LNCaP clone FGC (cell line): ENCODE measurements at regions not wholly inside any gene's neighbourhood (a gene's known extent, or its start where the extent isn't known, plus 50 kb on each side); places are given as distances from the start of the nearest gene placed in this dataset.
A peak's percentile ranks its signal among the peaks of the same experiment; 100 is the strongest.

Source experiments
- DNase-seq: peaks from one replicate; pipeline ENCODE4 v3.0.0-alpha.2; 2011; ENCODE audit warnings: low read depth
- H3K4me3 ChIP-seq: 2 replicates; pipeline ENCODE4 v1.5.1; 2011; ENCODE audit warnings: mild to moderate bottlenecking, low read depth, low read length, control low read depth
- TF ChIP-seq, protein P1 (sequence below): IDR thresholded peaks from 2 replicates; pipeline ENCODE4 v1.5.1; 2012; ENCODE audit warnings: mild to moderate bottlenecking; ENCODE audit not compliant: control insufficient read depth, insufficient read depth; ENCODE audit errors: extremely low read depth

DNA sequence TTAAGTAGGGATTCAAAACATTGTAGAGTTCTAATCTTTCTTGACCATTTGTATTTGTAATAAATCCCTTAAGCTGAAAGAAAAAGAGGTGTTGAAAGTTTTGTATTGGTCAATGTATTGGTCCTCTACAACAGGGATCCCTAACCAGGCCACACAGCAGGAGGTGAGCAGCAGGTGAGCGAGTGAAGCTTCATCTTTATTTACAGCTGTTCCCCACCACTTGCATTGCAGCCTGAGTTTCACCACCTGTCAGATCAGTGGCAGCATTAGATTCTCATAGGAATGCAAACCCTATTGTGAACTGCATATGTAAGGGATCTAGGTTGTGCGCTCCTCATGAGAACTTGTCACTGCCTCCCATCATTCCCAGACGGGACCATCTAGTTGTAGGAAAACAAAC, 715.7 kb upstream of the NXPH2 start:
- DNase-seq, result no peak
- TF ChIP-seq, protein P1, sequence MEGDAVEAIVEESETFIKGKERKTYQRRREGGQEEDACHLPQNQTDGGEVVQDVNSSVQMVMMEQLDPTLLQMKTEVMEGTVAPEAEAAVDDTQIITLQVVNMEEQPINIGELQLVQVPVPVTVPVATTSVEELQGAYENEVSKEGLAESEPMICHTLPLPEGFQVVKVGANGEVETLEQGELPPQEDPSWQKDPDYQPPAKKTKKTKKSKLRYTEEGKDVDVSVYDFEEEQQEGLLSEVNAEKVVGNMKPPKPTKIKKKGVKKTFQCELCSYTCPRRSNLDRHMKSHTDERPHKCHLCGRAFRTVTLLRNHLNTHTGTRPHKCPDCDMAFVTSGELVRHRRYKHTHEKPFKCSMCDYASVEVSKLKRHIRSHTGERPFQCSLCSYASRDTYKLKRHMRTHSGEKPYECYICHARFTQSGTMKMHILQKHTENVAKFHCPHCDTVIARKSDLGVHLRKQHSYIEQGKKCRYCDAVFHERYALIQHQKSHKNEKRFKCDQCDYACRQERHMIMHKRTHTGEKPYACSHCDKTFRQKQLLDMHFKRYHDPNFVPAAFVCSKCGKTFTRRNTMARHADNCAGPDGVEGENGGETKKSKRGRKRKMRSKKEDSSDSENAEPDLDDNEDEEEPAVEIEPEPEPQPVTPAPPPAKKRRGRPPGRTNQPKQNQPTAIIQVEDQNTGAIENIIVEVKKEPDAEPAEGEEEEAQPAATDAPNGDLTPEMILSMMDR, result no peak

DNA sequence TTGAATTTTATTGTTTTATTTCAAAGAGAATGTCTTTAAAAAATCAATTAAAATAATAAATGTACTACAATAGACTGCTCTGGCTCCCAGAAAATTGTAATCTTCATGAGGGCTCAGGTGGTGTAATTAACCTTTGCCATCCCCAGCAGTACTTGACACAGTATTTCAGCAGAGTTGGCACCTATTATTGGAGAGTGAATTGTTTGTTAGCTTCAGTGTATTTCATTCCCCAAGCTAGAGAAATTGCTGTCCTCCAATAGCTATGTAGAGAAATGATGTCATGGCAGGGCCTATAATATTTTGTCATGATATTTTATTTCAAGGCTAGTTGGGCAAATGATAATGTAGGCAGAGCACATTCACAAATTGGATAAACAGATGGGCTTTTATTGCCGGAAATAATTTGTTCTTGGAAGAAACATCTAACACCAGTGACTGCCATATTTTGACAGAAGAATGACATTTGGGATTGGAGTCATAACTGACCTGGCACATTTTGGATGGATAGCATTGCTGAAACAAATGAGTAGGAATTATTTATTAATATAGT, 712.0 kb upstream of the NXPH2 start:
- DNase-seq, result no peak
- TF ChIP-seq, protein P1, result no peak
- no peak overlapping the region for H3K4me3 ChIP-seq

More for the DNA sequence above, 715.7 kb upstream of the NXPH2 start:
- no peak overlapping the region for H3K4me3 ChIP-seq

DNA sequence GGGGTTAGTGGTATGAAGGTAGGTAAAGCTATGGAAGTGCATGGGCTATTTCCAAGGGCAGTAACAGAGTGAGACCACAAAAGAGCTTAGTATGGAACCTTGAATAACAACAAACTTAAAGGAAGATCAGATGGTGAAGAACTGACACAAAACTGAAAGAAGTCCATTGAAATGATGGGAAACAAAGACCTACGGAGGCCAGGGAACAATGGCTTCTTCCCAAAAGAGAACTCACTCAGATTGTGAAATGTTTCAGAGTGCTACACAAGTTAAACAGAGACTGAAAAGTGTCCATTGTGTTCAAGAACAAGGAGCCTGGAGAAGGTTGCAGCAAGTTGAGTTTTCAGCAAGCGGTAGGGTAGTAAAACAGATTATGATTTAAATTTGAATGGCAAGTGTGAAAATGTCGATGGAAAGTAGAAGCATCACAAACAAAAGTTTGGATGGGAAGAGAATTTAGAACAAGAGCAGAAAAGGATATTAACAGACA, 700.0 kb upstream of the NXPH2 start:
- DNase-seq, result no peak
- TF ChIP-seq, protein P1, result no peak
- H3K4me3 ChIP-seq, result no peak overlapping the region

DNA sequence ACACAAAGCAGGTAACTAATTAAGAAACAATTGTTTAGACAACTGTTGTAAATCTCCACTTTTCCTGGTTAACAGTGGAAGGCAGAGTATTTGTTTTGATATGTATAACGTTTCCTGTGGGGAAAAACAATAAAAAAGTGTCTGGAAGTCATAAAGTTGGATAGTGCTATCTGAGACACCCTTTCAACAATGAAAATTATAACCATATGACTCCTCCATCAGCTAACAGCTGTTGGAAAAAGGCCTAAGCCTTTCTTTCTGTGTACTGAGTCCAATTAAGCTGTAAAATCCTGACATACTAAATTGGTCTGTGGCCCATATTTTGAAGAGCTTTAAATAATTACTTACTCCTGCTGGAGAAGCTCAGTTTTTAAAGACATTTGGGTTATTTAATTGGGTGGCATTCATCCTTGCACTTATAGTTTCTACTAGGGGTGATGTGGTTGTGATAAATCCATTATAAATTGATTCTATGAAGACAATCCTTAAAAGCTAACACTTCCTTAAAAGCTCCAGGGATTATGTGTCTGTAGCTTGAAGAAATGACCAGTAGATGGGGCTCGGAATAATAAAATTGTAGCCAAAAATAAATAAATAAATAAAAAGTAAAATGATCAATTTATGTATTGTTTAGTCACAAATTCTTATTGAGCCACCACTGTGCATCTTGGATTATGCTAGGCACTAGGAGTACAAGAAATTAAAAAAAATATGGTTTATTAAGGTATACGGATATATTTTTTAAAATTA, 698.1 kb upstream of the NXPH2 start:
- DNase-seq, result no peak
- TF ChIP-seq, protein P1, result peak; percentile 37; the same call in 1 of the 2 replicates
- no peak overlapping the region for H3K4me3 ChIP-seq

GRCh38 chr2:139477618-139478017, 697.4 kb upstream of the NXPH2 start:
- TF ChIP-seq, protein P1, result no peak
- H3K4me3 ChIP-seq, result no peak overlapping the region
- no peak for DNase-seq

DNA sequence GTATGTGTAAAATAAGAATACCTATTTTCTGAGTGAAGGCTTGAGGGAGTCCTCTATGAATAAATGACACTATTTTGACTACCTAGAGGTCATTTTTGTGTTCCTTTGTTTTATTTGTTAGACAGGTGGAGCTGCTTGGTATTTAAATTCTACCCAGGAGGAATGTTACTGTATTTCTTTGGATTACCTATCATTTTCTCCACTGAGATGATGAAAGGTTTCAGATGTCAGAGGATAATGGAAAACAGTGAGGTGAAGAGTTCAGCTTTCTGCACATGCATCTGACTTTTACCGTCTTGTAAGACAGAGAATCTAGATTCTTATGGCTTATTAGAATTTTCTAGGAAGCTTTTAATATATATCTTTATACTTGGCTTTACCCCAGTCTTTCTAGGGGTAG, 689.8 kb upstream of the NXPH2 start:
- TF ChIP-seq, protein P1, result no peak
- no peak overlapping the region for H3K4me3 ChIP-seq
- no peak for DNase-seq
